ENCODE measurements at regions not wholly inside any gene's neighbourhood (a gene's known extent, or its start where the extent isn't known, plus 50 kb on each side); places are given as distances from the start of the nearest gene placed in this dataset.

GRCh38 chr6:1536526-1537429 is 72.9 kb upstream of the FOXC1 start:
- no peaks in the 10 kb centered on the region for H3K4me1 ChIP-seq
- no peaks in the 10 kb centered on the region for H3K36me3 ChIP-seq
- peak overlapping the region in 1 of 4 donors; percentile 36 for H3K27ac ChIP-seq
- H3K27me3 ChIP-seq, result no peaks in the 10 kb centered on the region
- TF ChIP-seq POLR2A (IDR thresholded peaks at IDR 0.05), result no peak
- TF ChIP-seq CTCF (IDR thresholded peaks at IDR 0.05), result no peak
- no peak overlapping the region for H3K4me3 ChIP-seq
- no peaks in the 10 kb centered on the region for H3K9me3 ChIP-seq
- peak in 2 of 3 donors; percentile 62 to 64 for DNase-seq

- no peak for TF ChIP-seq CTCF (IDR thresholded peaks at IDR 0.05)
- no peak for TF ChIP-seq POLR2A (IDR thresholded peaks at IDR 0.05)
- Histone ChIP-seq H3K4me3 (no peak overlapping the region), H3K9me3 (no peaks in the 10 kb centered on the region), H3K36me3 (no peaks in the 10 kb centered on the region), H3K27me3 (no peaks in the 10 kb centered on the region), H3K4me1 (no peaks in the 10 kb centered on the region), H3K27ac (no peak overlapping the region)
- DNase-seq, result no peak
These were observed 71.3 kb upstream of the FOXC1 start for GRCh38 chr6:1538369-1538768.

- no peak overlapping the region for H3K4me3 ChIP-seq
- H3K36me3 ChIP-seq, result no peaks in the 10 kb centered on the region
- no peaks in the 10 kb centered on the region for H3K27me3 ChIP-seq
- DNase-seq, result no peak
- H3K27ac ChIP-seq, result no peak overlapping the region
- TF ChIP-seq CTCF (IDR thresholded peaks at IDR 0.05), result no peak
- no peak for TF ChIP-seq POLR2A (IDR thresholded peaks at IDR 0.05)
- no peaks in the 10 kb centered on the region for H3K4me1 ChIP-seq
- no peaks in the 10 kb centered on the region for H3K9me3 ChIP-seq
These were observed 70.8 kb upstream of the FOXC1 start for GRCh38 chr6:1538810-1539478.

- H3K36me3 ChIP-seq, result no peaks in the 10 kb centered on the region
- TF ChIP-seq POLR2A (IDR thresholded peaks at IDR 0.05), result no peak
- no peak for TF ChIP-seq CTCF (IDR thresholded peaks at IDR 0.05)
These were observed 68.7 kb upstream of the FOXC1 start for GRCh38 chr6:1540864-1541521.

GRCh38 chr6:1542335-1542734 is 67.4 kb upstream of the FOXC1 start:
- no peak for DNase-seq
- TF ChIP-seq POLR2A (IDR thresholded peaks at IDR 0.05), result no peak
- no peak for TF ChIP-seq CTCF (IDR thresholded peaks at IDR 0.05)
- no peaks in the 10 kb centered on the region for H3K9me3 ChIP-seq
- no peaks in the 10 kb centered on the region for H3K4me1 ChIP-seq
- no peak overlapping the region for H3K27ac ChIP-seq
- H3K4me3 ChIP-seq, result no peak overlapping the region
- H3K36me3 ChIP-seq, result no peaks in the 10 kb centered on the region
- no peaks in the 10 kb centered on the region for H3K27me3 ChIP-seq

More at GRCh38 chr6:1540864-1541521, 68.7 kb upstream of the FOXC1 start:
- Histone ChIP-seq H3K27me3 (no peaks in the 10 kb centered on the region), H3K4me1 (no peaks in the 10 kb centered on the region), H3K4me3 (no peak overlapping the region), H3K27ac (no peak overlapping the region), H3K9me3 (no peaks in the 10 kb centered on the region)
- DNase-seq, result no peak

Measured in Peyer's patch (tissue), 4 donors.